ENCODE measurements at regions not wholly inside any gene's neighbourhood (a gene's known extent, or its start where the extent isn't known, plus 50 kb on each side); places are given as distances from the start of the nearest gene placed in this dataset.

- TF ChIP-seq, protein P1, sequence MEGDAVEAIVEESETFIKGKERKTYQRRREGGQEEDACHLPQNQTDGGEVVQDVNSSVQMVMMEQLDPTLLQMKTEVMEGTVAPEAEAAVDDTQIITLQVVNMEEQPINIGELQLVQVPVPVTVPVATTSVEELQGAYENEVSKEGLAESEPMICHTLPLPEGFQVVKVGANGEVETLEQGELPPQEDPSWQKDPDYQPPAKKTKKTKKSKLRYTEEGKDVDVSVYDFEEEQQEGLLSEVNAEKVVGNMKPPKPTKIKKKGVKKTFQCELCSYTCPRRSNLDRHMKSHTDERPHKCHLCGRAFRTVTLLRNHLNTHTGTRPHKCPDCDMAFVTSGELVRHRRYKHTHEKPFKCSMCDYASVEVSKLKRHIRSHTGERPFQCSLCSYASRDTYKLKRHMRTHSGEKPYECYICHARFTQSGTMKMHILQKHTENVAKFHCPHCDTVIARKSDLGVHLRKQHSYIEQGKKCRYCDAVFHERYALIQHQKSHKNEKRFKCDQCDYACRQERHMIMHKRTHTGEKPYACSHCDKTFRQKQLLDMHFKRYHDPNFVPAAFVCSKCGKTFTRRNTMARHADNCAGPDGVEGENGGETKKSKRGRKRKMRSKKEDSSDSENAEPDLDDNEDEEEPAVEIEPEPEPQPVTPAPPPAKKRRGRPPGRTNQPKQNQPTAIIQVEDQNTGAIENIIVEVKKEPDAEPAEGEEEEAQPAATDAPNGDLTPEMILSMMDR (IDR thresholded peaks at IDR 0.05) = no peak
- intact Hi-C loops (cut with DNase I; ENCODE audit: low total_unique reads) = no loop called here
- DNase-seq = peak in 1 of 2 donors; percentile 5
- peaks cover 0 to 42% of the 10 kb centered on the region in 2 donors for H3K27me3 ChIP-seq
- peaks cover 0 to 17% (median 5%) of the 10 kb centered on the region in 3 donors for H3K9me3 ChIP-seq
- H3K36me3 ChIP-seq = no peaks in the 10 kb centered on the region
- H3K27ac ChIP-seq = no peak overlapping the region
- H3K4me1 ChIP-seq = no peaks in the 10 kb centered on the region
- H3K4me3 ChIP-seq = no peak overlapping the region
Observed at GRCh38 chr6:33967966-33968724, 164.3 kb upstream of the MLN start.

DNA sequence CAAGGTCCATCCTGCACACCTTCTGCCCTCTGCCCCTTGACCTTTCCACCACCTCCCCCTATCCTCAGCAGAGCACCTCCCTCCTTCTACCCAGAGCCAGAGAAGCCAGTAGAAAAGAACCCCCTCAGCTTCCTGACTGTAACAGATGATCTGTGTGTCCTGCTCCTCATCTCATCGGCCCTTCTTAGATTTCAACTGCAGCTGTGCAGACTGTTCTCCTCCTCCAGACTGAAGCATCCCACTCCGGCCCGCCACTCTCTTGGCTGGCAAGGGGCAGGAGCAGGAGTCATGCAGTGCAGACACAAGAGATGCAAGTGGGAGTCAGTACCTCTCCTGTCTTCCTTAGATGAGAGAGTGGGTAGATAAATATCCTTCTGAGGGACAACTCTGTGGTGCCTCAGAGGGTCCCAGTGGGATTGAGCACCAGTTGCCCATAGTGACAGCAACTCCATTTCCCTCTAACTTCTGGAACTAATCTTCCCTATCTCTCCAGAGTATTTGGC, 163.5 kb upstream of the MLN start:
- peak in 1 of 2 donors; percentile 37 for DNase-seq
- no peak overlapping the region for H3K4me3 ChIP-seq
- TF ChIP-seq, protein P1 (IDR thresholded peaks at IDR 0.05) = no peak

GRCh38 chr6:33966536-33966935, 162.7 kb upstream of the MLN start:
- H3K4me3 ChIP-seq = no peak overlapping the region
- peaks cover 0 to 6% (median 5%) of the 10 kb centered on the region in 3 donors for H3K9me3 ChIP-seq
- no peaks in the 10 kb centered on the region for H3K4me1 ChIP-seq
- no peak overlapping the region for H3K27ac ChIP-seq
- DNase-seq = peak in 1 of 2 donors; percentile 35
- TF ChIP-seq, protein P1 (IDR thresholded peaks at IDR 0.05) = no peak
- H3K36me3 ChIP-seq = no peaks in the 10 kb centered on the region
- H3K27me3 ChIP-seq = peaks cover 0 to 42% of the 10 kb centered on the region in 2 donors
- intact Hi-C loops (cut with DNase I; ENCODE audit: low total_unique reads) = no loop called here

More for the DNA sequence above, 163.5 kb upstream of the MLN start:
- Histone ChIP-seq H3K9me3 (peaks cover 0 to 9% (median 5%) of the 10 kb centered on the region in 3 donors), H3K27ac (no peak overlapping the region), H3K36me3 (no peaks in the 10 kb centered on the region), H3K27me3 (peaks cover 0 to 38% of the 10 kb centered on the region in 2 donors), H3K4me1 (no peaks in the 10 kb centered on the region)
- intact Hi-C loops (cut with DNase I; ENCODE audit: low total_unique reads) = no loop called here

DNA sequence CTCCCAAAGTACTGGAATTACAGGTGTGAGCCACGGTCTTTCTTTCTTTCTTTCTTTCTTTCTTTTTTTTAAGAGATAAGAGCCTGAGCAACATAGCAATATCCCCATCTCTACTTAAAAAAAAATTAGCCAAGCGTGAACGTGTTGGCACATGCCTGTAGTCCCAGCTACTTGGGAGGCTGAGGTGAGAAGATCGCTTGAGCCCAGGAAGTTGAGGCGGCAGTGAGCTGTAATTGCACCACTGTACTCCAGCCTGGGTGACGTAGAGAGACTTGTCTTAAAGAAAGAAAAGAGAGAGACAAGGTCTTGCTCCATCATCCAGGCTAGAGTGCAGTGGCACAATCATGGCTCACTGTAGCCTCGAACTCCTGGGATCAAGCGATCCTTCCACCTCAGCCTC, 162.0 kb upstream of the MLN start:
- TF ChIP-seq, protein P1 (IDR thresholded peaks at IDR 0.05) = no peak
- H3K4me1 ChIP-seq = no peaks in the 10 kb centered on the region
- intact Hi-C loops (cut with DNase I; ENCODE audit: low total_unique reads) = no loop called here
- no peak overlapping the region for H3K4me3 ChIP-seq
- H3K27ac ChIP-seq = no peak overlapping the region
- peak in 1 of 2 donors; percentile 7 for DNase-seq
- H3K9me3 ChIP-seq = peaks cover 0 to 6% (median 5%) of the 10 kb centered on the region in 3 donors
- peaks cover 0 to 47% of the 10 kb centered on the region in 2 donors for H3K27me3 ChIP-seq
- H3K36me3 ChIP-seq = no peaks in the 10 kb centered on the region

DNA sequence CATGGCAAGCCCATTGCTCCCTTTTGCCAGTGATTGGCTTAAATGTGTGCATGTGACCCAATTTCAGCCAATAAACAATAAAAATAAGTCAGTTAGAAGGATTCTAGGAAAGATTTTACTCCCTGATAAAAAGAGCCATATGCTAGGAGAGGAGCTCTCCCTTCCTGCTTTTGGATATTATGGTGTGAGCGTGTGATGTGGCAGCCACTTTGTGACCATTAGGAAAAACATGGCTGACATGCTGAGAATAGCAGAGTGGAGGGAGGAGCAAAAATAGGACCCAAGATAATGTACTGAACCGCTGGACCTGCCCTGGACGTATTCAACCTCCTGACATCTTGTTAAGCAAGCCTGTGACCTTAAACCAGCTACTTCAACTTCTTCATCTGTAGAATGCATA, 160.6 kb upstream of the MLN start:
- intact Hi-C loops (cut with DNase I; ENCODE audit: low total_unique reads) = no loop called here
- H3K27me3 ChIP-seq = peaks cover 0 to 61% of the 10 kb centered on the region in 2 donors
- no peaks in the 10 kb centered on the region for H3K4me1 ChIP-seq
- DNase-seq = peak in 1 of 2 donors; percentile 15
- TF ChIP-seq, protein P1 (IDR thresholded peaks at IDR 0.05) = no peak
- H3K9me3 ChIP-seq = peaks cover 0 to 6% (median 5%) of the 10 kb centered on the region in 3 donors
- H3K4me3 ChIP-seq = no peak overlapping the region
- no peaks in the 10 kb centered on the region for H3K36me3 ChIP-seq
- H3K27ac ChIP-seq = no peak overlapping the region
